ENCODE measurements at regions not wholly inside any gene's neighbourhood (a gene's known extent, or its start where the extent isn't known, plus 50 kb on each side); places are given as distances from the start of the nearest gene placed in this dataset.
"Not testable (repeated sequence)": the region's sequence is repeated elsewhere in the genome, so short reads cannot be mapped to it uniquely, and the experiment has no call there.

DNA sequence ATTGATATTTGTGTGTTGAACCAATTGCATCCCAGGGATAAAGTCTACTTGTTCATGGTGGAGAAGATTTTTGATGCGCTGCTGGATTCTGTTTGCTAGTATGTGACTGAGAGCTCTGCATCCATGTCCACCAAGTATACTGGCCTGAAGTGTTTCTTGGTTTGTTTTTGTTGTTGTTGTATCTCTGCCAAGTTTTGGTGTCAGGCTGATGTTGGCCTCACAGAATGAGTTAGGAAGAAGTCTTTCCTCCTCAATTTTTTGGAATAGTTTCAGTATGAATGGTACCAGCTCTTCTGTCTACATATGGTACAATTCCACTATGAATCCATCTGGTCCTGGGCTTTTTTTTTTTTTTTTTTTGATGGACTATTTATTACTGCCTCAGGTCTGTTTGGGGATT lies 50.9 kb upstream of the OSTN start:
- no peak for DNase-seq (ENCODE audit: low spot score)

DNA sequence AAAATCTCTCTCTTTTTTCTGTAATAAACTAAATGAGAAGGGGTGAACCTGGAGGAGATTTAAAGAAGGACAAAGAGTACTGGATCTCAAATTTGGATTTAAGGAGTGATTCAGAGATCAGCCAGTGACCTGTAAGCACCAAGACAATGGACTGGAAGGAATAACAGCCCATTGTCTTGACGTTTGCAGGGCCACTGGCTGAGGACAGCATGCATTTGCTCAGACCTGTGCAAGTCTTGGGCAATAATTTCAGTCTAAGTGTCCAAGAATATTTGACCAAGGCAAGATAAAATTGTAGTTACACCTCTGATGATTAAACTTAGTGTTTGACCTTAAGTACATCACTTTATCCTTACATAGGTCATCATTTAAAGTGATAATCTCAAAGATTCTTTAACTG lies 55.8 kb upstream of the OSTN start:
- DNase-seq (ENCODE audit: low spot score), result no peak

DNA sequence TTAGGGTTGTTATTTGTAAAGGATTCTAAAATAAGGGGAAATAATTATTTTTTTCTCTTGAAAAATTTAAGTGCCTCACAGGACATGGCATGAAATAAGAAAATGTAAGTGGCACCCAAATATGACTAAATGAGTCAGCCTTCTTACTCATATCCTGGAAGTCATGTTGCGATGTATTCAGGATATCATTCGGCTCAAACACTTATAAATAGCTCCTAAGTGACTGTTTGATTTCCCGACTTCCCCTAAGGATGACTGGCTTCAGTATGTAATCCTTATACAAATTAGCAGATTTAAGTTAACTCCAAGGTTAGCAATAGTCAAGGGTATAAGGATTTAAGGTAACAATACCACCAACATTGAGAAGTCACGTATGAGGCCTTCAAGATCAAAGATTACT lies 57.3 kb upstream of the OSTN start:
- peak; percentile 57 for DNase-seq (ENCODE audit: low spot score)

DNA sequence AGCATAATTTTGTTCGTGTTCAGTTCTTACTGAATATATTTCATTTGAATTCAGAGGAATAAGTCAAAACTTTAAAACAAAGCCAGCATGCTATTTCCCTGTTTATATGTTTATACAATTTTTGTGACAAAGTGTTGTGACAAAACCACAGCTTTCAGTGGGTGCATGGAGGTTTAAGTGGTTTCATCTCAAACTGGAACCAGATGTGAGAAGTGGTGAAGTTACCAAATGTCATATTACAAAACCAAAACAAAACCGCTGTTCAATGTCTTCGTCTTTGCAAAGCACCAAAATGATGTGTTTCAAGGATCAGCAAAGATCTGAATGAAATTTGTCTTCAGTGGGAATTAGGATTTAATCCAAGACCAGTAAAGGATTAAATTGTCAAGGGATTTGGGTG lies 59.3 kb upstream of the OSTN start:
- peak; percentile 52 for DNase-seq (ENCODE audit: low spot score)

DNA sequence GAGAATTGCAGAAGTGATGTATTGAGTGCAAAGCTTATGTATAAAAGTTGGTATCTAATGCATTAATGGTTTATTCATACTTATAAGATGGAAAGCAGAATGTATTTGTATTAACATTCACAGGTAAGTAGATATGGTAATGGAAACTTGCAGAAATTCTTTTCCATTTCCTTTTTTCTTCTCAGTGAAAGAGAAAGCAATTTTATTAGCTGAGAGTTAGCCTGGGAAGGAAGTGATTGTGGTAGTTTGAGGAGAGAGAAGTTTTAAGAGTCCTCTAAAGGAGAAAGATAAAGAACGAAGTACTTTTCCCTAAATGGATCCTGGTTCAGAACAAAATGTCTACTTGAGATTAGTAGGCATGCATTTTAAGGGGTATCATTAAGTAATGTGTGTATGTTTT lies 60.1 kb upstream of the OSTN start:
- DNase-seq (ENCODE audit: low spot score), result no peak

DNA sequence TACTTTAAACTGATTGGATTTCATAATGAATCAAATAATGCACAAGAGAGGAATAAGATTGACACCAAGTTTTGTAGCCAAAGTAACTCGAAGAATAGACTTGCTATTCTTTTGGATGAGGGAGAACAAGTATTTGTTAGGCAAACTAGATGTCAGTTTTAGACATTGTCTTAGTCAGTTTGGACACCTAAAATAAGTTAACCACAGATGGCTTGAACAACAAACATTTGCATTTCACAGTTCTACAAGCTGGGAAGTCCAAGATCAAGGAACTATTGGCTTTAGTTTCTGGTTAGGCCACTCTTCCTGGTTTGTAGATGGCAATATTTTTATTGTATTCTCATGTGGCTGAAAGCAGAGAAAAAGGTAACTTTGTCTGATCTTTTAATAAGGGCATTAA lies 61.3 kb upstream of the OSTN start:
- no peak for DNase-seq (ENCODE audit: low spot score)

DNA sequence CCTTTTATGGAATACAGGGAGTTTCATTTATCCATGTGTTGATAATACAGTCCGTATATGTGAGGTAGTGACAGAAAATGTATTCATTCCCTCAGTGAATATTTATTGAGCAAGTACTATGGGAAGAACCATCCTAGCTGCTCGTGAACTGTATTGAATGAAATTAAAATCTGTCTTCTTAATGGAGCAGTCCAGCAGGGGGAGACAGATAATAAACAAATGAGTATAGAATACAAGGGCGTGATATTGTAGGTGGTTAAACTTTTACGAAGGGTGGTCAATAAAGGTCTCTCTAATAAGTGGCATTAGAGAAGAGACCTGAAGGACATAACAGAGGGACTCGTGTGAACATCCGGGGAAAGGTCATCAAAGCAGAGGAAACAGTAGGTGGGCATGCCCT lies 62.7 kb upstream of the OSTN start:
- DNase-seq (ENCODE audit: low spot score), result peak; percentile 10

DNA sequence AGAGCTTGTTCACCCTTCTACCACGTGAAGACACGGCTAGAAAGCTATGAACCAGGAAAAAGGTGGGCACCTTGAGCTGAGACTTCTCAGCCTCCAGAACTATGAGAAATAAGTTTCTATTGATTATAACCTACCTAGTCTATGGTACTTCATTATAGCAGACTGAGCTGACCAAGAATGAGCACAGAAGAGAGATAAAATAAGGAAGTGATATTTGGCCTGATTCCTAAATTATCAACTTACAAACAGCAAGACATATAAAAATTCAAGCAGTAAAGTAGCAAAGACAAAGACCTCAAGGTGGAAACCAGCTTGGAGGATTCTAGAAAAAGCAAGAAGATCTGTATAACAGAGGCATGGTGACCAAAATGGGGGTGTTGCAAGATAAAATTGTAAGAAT lies 63.9 kb upstream of the OSTN start:
- DNase-seq (ENCODE audit: low spot score), result no peak

DNA sequence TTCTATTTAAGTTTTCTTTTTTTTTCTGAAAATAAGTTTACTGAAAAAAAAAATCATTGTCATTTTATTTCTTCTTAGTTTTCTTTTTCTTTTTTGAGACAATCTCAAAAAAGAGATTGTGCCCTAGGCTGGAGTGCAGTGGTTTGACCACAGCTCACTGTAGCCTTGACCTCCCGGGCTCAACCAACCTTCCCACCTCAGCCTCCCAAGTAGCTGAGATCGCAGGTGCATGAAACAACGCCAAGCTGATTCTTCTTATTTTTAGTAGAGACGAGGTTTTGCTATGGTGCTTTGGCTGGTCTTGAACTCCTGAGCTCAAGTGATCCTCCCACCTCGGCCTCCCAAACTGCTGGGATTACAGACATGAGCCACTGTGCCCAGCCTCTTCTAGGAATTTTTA lies 65.7 kb upstream of the OSTN start:
- DNase-seq (ENCODE audit: low spot score), result no peak

DNA sequence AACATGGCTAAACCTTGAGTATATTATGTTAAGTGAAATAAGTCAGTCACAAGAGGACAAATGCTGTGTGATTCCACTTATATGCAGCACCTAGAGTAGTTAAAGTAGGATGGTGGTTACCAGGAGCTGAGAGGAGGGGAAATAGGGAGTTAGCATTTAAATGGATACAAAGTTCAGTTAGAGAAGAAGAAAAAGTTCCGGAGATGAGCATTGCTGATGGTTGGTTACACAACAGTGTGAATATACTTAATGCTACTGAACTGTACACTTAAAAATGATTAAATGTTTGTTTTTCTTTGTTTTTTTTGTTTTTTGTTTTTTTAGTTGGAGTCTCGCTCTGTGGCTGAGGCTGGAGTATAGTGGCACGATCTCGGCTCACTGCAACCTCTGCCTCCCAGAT lies 67.7 kb upstream of the OSTN start:
- no peak for DNase-seq (ENCODE audit: low spot score)

DNA sequence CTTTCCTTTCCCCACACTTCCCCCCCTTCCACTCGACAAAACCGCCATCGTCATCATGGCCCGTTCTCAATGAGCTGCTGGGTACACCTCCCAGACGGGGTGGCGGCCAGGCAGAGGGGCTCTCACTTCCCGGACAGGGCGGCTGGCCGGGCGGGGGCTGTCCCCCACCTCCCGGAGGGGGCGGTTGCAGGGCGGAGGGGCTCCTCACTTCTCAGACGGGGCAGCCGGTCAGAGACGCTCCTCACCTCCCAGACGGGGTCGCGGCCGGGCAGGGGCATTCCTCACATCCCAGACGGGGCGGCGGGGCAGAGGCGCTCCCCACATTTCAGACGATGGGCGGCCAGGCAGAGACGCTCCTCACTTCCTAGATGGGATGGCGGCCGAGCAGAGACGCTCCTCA lies 74.2 kb upstream of the OSTN start:
- not testable (repeated sequence) for DNase-seq (ENCODE audit: low spot score)

DNA sequence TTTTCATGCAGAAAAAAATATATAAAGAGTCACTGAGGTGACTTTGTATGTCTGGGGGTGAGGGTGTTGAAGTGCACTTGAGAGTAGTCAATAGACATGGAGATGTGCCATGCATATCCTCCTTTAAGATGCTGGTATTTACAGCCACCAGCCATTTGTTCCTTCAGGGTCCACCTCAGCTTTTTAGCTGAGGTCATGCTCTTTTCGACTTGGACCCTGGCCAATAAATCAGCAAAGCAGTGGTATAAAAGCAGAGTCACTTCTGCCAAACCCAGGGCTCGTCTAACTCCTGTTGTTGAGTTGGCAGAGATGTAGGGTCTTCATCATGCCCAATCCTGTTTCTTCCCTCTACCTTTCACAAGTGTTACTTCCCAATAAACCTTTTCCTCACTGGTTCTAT lies 75.1 kb upstream of the OSTN start:
- no peak for DNase-seq (ENCODE audit: low spot score)

DNA sequence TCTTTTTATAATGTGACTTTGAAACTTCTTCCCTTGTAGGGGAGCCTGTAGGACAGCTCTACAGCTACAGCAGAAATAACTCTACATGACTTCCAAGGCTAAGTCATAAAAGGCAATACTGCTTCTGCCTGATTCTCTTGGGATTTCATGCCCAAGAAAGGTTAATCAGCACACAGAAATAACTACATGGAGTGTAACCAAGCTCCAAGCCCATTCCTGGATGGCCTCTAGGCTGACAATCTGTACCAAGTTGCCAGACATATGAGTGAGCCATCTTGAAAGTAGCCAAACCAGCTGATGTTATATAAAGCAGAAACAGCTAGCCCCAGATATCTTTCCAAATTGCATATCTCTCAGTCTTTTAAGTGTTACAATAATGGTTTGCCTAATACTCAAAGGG lies 75.8 kb upstream of the OSTN start:
- DNase-seq (ENCODE audit: low spot score), result no peak

DNA sequence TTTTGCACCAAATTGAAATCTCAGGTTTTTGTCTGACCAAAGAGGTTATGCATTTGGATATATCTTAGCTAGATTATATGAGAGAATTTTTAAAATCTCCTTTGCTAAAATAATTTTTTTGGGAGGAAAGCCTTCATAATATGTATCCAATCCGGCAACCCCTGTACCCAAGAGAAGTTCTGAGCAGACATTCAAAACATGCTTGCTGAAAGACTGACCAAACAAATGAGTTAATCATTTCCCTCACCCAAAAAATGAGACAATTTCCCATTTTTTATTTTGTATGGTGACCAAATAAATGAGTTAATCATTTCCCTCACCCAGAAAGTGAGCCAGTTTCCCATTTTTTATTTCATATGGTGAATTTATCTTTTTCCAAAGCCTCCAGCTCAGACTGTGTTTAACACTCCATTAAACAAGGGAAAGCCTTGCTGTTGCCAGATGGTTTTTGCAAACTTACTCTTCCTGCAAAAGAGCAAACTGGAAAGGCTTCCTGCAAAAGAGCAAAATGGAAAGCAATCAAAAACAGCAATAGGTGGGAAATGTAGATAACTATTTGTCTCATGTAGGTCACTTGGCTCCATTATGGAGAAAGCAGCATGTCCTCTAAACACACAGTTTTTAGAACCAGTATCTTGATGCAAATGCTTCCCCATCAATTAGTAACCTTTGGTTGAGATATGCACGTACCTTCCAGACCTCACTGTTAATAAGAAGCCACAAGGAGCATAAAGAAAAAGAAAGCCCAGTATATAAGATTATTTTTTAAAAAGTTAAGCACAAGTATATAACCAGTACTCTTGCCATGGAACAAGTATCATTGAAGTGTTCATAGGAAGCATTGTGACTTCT lies 78.4 kb upstream of the OSTN start:
- no peak for DNase-seq (ENCODE audit: low spot score)

DNA sequence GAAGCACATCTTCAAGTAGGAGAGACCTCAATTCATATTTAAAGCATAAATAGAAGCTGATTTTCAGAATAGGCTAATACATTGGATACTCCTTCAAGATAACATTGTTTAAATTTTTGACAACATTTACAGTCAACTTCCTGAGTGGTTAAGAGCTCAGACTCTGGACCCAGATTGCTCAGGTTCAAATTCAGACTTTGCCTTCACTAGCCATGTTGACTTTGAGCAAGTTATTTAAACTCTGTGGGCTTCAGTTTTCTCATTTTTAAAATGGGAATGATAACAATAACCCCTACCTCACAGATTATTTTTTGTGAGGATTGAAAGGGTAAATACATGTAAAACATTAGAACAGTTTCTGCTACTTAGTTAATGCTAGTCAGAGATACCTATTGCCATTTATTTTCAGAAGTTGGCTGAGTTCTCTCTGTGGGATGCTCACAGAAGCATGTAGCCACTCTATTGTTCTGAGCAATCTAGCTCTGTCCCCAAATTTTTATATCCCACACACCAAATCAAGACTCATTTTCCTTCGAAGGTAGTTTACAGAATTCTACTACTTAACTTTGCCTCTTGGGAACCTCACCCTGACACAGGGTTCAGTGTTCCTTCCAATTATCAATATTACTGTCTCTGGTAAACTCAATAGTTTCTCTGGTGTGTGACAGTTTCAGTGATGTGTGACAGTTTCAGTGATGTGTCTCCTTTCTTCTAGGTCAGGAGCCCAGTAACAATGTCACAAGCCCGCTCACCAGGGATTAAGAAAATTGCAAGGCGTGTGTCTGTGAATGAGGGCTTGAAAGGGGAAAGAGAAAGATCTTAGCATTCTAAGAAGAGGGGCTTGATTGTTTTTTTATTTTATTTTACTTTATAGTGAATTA lies 79.4 kb upstream of the OSTN start:
- DNase-seq (ENCODE audit: low spot score), result no peak

DNA sequence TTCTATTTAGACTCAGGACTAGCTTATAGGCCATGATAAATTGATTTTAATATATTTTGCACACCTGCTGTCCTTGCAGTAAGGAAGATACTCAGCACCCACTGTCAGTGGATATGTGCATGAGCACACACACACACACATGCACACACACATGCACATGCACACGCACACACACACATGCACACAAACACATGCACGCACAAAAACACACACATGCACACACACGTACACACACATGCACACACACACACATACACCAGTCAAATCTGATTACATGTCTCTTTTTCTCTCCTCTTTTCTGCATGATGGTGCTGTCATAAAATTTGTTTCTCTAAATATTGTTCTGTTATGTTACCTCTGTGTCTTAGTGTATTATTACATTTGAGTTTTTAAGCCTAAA lies 87.3 kb upstream of the OSTN start:
- DNase-seq (ENCODE audit: low spot score), result no peak

DNA sequence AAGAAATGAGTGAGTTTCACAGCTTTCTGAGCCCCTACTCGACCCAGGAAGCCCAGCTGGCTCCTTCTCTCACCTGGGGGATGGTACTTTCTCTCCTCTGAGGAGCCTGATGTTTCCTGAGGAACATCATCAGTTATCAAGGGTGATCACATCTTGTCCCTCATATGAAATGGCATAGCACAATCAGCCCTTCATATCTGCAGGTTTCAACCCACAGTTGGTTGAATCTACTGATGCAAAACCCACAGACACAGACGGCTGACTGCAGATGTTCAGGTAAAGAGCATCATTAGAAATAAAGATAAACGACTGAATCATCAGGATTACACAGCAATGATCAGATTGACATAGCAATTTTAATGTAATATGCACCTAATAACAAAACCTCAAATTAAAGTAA lies 93.6 kb upstream of the OSTN start:
- DNase-seq (ENCODE audit: low spot score), result no peak

DNA sequence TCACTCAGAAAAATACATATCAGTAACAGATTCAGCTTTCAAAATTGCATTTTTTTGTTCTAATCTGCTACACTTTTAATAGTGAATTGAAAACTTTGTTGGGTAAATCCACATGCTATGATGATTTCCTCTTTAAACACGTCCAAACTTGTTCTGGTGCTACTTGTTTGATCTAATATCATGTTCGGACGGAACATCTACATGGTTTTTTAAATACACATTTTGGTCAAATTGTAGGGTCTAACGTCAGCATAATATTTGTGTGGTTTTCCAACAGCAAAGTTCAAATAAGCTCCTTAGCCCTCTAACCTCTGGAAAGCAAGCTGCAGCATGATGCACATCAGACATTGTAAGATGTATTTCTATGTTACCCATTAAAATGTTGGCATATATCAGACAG lies 98.5 kb upstream of the OSTN start:
- no peak for DNase-seq (ENCODE audit: low spot score)

DNA sequence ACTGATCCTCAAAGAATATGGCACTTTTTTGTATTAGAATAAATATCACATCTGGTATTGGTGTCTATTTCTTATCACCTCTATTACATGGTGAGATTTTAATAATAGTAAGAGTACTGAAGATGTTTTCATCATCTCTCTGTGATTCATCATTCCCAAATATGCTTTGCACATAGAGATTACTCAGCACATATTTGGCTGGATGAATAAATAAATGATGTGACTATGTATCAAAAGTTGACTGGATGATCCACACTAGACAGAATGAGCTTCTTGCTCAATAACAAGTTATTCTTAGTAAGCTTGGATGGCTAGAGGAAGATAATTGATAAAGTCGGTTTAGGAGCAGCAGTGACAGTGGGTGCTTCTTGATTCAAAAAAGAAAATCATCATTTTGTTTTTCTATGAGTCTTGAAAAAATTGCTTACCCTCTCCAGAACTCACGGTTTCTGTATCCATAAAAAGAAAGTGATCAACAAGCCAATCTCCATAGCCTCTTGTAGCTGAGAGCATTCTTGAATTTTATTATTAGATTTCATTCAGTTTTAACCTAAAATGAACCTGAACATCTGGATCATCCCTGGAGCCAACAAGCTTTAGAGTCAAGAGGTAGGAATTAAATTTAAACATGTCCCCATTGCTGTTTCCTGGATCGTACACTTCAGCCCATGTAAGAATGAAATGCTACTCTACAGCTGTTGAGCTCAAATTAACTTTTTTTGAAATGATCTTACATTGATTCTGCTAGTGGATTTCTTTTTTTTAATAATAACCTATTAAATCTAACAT lies 104.8 kb upstream of the OSTN start:
- peak; percentile 41 for DNase-seq (ENCODE audit: low spot score)

DNA sequence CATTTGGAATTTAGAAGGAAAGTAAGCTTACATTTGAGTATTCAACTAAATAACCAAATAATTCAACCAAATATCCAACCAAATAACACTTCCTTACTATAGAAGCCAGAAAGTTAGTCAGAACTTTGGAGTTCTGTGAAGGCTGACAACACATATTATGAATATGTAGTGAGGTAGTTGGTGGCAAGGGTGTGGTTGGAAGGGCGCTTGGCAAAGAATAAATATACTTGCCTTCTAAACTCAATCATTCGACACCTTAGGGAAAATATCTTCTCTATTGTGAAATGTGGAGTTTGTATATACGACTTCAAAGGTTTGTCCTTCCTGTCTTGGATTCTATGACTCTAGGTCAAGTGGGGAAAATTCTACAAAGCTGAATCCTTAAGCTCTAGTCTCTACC lies 111.7 kb upstream of the OSTN start:
- no peak for DNase-seq (ENCODE audit: low spot score)

DNA sequence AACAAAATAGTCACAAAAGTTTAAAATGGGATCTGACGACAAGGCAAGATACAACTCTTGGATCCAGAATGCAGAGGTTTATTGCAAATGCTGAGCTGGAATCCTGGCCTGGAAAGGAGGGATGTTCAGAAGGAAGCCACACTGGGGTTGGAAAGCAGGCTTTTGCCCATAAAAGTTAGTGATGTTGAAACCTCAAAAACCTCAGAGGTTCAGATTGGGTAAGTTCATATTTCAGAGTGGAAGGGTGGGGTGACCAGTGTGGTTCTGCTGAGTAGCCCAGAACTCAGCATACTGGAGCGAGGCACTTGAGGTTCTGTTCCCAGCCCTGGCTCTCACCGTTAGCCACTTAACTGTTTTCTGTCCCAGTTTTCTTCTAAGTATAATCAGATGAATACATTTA lies 114.0 kb upstream of the OSTN start:
- peak; percentile 22 for DNase-seq (ENCODE audit: low spot score)

DNA sequence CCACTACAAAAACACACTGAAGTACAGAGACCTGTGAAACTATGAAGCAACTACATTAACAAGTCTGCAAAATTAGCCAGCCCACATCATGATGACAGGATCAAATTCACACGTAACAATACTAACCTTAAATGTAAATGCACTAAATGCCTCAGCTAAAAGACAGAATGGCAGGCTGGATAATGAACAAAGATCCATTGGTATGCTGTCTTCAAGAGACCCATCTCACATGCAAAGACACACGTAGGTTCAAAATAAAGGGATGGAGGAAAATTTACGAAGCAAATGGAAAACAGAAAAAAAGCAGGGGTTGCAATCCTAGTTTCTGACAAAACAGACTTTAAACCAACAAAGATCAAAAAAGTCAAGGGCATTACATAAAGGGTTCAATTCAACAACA lies 120.1 kb upstream of the OSTN start:
- not testable (repeated sequence) for DNase-seq (ENCODE audit: low spot score)

All from AG08395 (cell line).